IMR-90 (cell line): ENCODE measurements at regions not wholly inside any gene's neighbourhood (a gene's known extent, or its start where the extent isn't known, plus 50 kb on each side); places are given as distances from the start of the nearest gene placed in this dataset.

ENCODE experiments used
- ATAC-seq: fragments of 200-7000 bp; cut with Tn5 transposase; 2 replicates; pipeline ENCODE4 v1.9.1; 2020; ENCODE audit warnings: low read depth, mild to moderate bottlenecking, moderate library complexity
- BruUV-seq: library from RNA; stranded (reverse); fragments of 400-500 nt; replicated peaks from 2 replicates; lab custom pipeline; 2021; lab: Mats Ljungman, UMichigan
- CTCF ChIA-PET: fragments of 300-600 bp; formaldehyde crosslinking; extraction: SDS; loops from one replicate; lab custom pipeline; 2021; ENCODE audit warnings: antibody characterized with exemption; lab: Yijun Ruan, JAX
- POLR2A ChIA-PET: fragments of 300-600 bp; sonication (Branson Sonifier 250); formaldehyde crosslinking; loops from one replicate; lab custom pipeline; 2022; ENCODE audit warnings: antibody characterized with exemption; ENCODE audit not compliant: unreplicated experiment; lab: Charles Lee
- DNase-seq: peaks from one replicate; pipeline ENCODE4 v3.0.0; 2013
- H2AFZ ChIP-seq: replicated peaks from 2 replicates; pipeline ENCODE3; 2013; ENCODE audit warnings: low read length, mild to moderate bottlenecking; ENCODE audit not compliant: poor library complexity
- H2AK5ac ChIP-seq: 2 replicates; pipeline ENCODE4 v1.6.1; 2013; ENCODE audit warnings: low read depth, low read length, inconsistent platforms
- H2AK9ac ChIP-seq: replicated peaks from 2 replicates; pipeline ENCODE3; 2013; ENCODE audit warnings: mild to moderate bottlenecking, low read depth, low read length, moderate library complexity; ENCODE audit not compliant: poor library complexity
- H2BK120ac ChIP-seq: 2 replicates; pipeline ENCODE4 v1.6.1; 2013; ENCODE audit warnings: low read depth, low read length, inconsistent platforms
- H2BK15ac ChIP-seq: 3 replicates; pipeline ENCODE4 v1.6.1; 2013; ENCODE audit warnings: low read depth, low read length, inconsistent platforms
- H2BK20ac ChIP-seq: 2 replicates; pipeline ENCODE4 v1.6.1; 2013; ENCODE audit warnings: low read depth, mild to moderate bottlenecking, inconsistent platforms, low read length, moderate library complexity
- H2BK5ac ChIP-seq: 2 replicates; pipeline ENCODE4 v1.6.1; 2013; ENCODE audit warnings: mild to moderate bottlenecking, low read depth, low read length, inconsistent platforms; ENCODE audit not compliant: poor library complexity, severe bottlenecking
- H3K14ac ChIP-seq: replicated peaks from 2 replicates; pipeline ENCODE4 v1.6.1; 2013; ENCODE audit warnings: low read depth, low read length, inconsistent platforms
- H3K18ac ChIP-seq: 2 replicates; pipeline ENCODE4 v1.6.1; 2013; ENCODE audit warnings: low read depth, low read length, control low read depth
- H3K23ac ChIP-seq: 2 replicates; pipeline ENCODE4 v1.6.1; 2013; ENCODE audit warnings: low read depth, low read length, inconsistent platforms
- H3K27ac ChIP-seq: 2 replicates; pipeline ENCODE4 v1.5.1; 2013; ENCODE audit warnings: mild to moderate bottlenecking, control low read depth, low read length; ENCODE audit not compliant: insufficient read depth
- H3K27me3 ChIP-seq: 2 replicates; pipeline ENCODE4 v1.6.1; 2013; ENCODE audit warnings: low read length; ENCODE audit not compliant: control insufficient read depth, insufficient read depth
- H3K36me3 ChIP-seq: 2 replicates; pipeline ENCODE4 v1.6.1; 2013; ENCODE audit warnings: low read length, mixed read lengths; ENCODE audit not compliant: control insufficient read depth, insufficient read depth
- H3K4ac ChIP-seq: 2 replicates; pipeline ENCODE4 v1.6.1; 2013; ENCODE audit warnings: low read depth, low read length, inconsistent platforms
- H3K4me1 ChIP-seq: 2 replicates; pipeline ENCODE4 v1.6.1; 2013; ENCODE audit warnings: low read length, mixed read lengths; ENCODE audit not compliant: control insufficient read depth, insufficient read depth
- H3K4me2 ChIP-seq: 2 replicates; pipeline ENCODE4 v1.6.1; 2013; ENCODE audit warnings: low read depth, mild to moderate bottlenecking, control low read depth, low read length, moderate library complexity
- H3K4me3 ChIP-seq: 2 replicates; pipeline ENCODE4 v1.5.1; 2013; ENCODE audit warnings: low read depth, mild to moderate bottlenecking, control low read depth, low read length, moderate library complexity; ENCODE audit not compliant: insufficient read depth
- H3K56ac ChIP-seq: 2 replicates; pipeline ENCODE4 v1.6.1; 2013; ENCODE audit warnings: low read length, inconsistent platforms; ENCODE audit not compliant: insufficient read depth; ENCODE audit errors: extremely low read depth
- H3K79me1 ChIP-seq, 2 experiments: 2 replicates each; pipeline ENCODE4 v1.6.1; 2013; ENCODE audit warnings: low read length in 2 of 2, inconsistent platforms in 1 of 2, low read depth in 1 of 2
- H3K9ac ChIP-seq: 2 replicates; pipeline ENCODE4 v1.6.1; 2013; ENCODE audit warnings: low read depth, low read length, control low read depth
- H3K9me1 ChIP-seq: 2 replicates; pipeline ENCODE4 v1.6.1; 2013; ENCODE audit warnings: low read length, inconsistent platforms; ENCODE audit not compliant: insufficient read depth
- H3K9me3 ChIP-seq: 2 replicates; pipeline ENCODE4 v1.6.1; 2013; ENCODE audit warnings: low read length; ENCODE audit not compliant: control insufficient read depth, insufficient read depth
- H4K20me1 ChIP-seq: 2 replicates; pipeline ENCODE4 v1.6.1; 2013; ENCODE audit warnings: low read length, inconsistent platforms; ENCODE audit not compliant: insufficient read depth
- H4K5ac ChIP-seq: 2 replicates; pipeline ENCODE4 v1.6.1; 2013; ENCODE audit warnings: mild to moderate bottlenecking, low read depth, low read length, control low read depth
- H4K8ac ChIP-seq, 2 experiments: 2 replicates each; pipeline ENCODE4 v1.6.1; 2013; ENCODE audit warnings: low read depth in 2 of 2, low read length in 2 of 2, control low read depth in 1 of 2, inconsistent platforms in 1 of 2
- H4K91ac ChIP-seq: 2 replicates; pipeline ENCODE4 v1.6.1; 2013; ENCODE audit warnings: low read depth, low read length, inconsistent platforms; ENCODE audit not compliant: insufficient read depth
- BHLHE40 ChIP-seq: fragments of 150-350 bp; IDR thresholded peaks from 2 replicates; pipeline ENCODE4 v1.6.1; 2016; ENCODE audit warnings: mild to moderate bottlenecking, low read depth, low read length
- CEBPB ChIP-seq: IDR thresholded peaks from 2 replicates; pipeline ENCODE4 v1.6.1; 2012; ENCODE audit warnings: low read depth, low read length, improper control_type of control experiment
- CHD1 ChIP-seq: IDR thresholded peaks from 2 replicates; pipeline ENCODE4 v1.6.1; 2012; ENCODE audit warnings: low read depth, low read length, improper control_type of control experiment
- FOS ChIP-seq: fragments of 150-350 bp; IDR thresholded peaks from 2 replicates; pipeline ENCODE4 v1.6.1; 2016; ENCODE audit warnings: low read depth, low read length
- MAFK ChIP-seq: IDR thresholded peaks from 2 replicates; pipeline ENCODE4 v1.6.1; 2012; ENCODE audit warnings: low read depth, low read length, improper control_type of control experiment
- MAZ ChIP-seq: IDR thresholded peaks from 2 replicates; pipeline ENCODE4 v1.6.1; 2012; ENCODE audit warnings: low read depth, mild to moderate bottlenecking, low read length, improper control_type of control experiment, moderate library complexity, borderline replicate concordance
- MXI1 ChIP-seq: IDR thresholded peaks from 2 replicates; pipeline ENCODE4 v1.6.1; 2012; ENCODE audit warnings: low read depth, mild to moderate bottlenecking, low read length, moderate library complexity, borderline replicate concordance
- NFE2L2 ChIP-seq: fragments of 150-350 bp; IDR thresholded peaks from 2 replicates; pipeline ENCODE4 v1.6.1; 2016; ENCODE audit warnings: low read depth, mild to moderate bottlenecking, low read length
- POLR2A ChIP-seq: IDR thresholded peaks from 2 replicates; pipeline ENCODE4 v1.6.1; 2012; ENCODE audit warnings: mild to moderate bottlenecking, low read depth, low read length
- RAD21 ChIP-seq: IDR thresholded peaks from 2 replicates; pipeline ENCODE4 v1.6.1; 2012; ENCODE audit warnings: low read length, improper control_type of control experiment
- RCOR1 ChIP-seq: IDR thresholded peaks from 2 replicates; pipeline ENCODE4 v1.6.1; 2012; ENCODE audit warnings: mild to moderate bottlenecking, low read length, improper control_type of control experiment; ENCODE audit not compliant: insufficient replicate concordance
- RFX5 ChIP-seq: IDR thresholded peaks from 2 replicates; pipeline ENCODE4 v1.8.0; 2012; ENCODE audit warnings: low read depth, mild to moderate bottlenecking, low read length, moderate library complexity
- SMC3 ChIP-seq: fragments of 150-350 bp; IDR thresholded peaks from 2 replicates; pipeline ENCODE4 v1.6.1; 2016; ENCODE audit warnings: low read depth, mild to moderate bottlenecking, antibody characterized with exemption, low read length, moderate library complexity
- WGBS, 2 experiments: methylation state at CpG; one replicate each; pipeline versions ENCODE4 v1.1.5 to v1.1.7; 2013; ENCODE audit warnings: missing lambda C conversion rate in 2 of 2; ENCODE audit not compliant: insufficient read length in 1 of 2; ENCODE audit errors: extremely low coverage in 2 of 2; 5-methylcytosine and 5-hydroxymethylcytosine counted together
- dilution Hi-C: fragments of 300-500 bp; cut with HindIII; formaldehyde crosslinking; loops from one replicate; pipeline ENCODE4 v1.14.3; 2018; ENCODE audit warnings: low sequenced_read_pairs; ENCODE audit not compliant: unreplicated experiment
- in situ Hi-C: fragments of 300-500 bp; cut with MboI; formaldehyde crosslinking; loops from 3 replicates; pipeline ENCODE4 v1.14.3; 2019; ENCODE audit warnings: low sequenced_read_pairs, inconsistent platforms, mixed read lengths
- intact Hi-C: fragments of 100-400 bp; cut with micrococcal nuclease; formaldehyde crosslinking; loops from 2 replicates; pipeline ENCODE4 v1.10.0; 2022
- TF ChIP-seq, protein P1 (sequence below): conservative IDR thresholded peaks from 2 replicates; pipeline ENCODE4 v1.5.1; 2012; ENCODE audit warnings: mild to moderate bottlenecking, low read depth, low read length, improper control_type of control experiment
- TF ChIP-seq, protein P2 (sequence below): fragments of 150-350 bp; IDR thresholded peaks from 2 replicates; pipeline ENCODE4 v1.6.1; 2017; ENCODE audit warnings: mild to moderate bottlenecking, antibody characterized with exemption, low read length, low read depth
- TF ChIP-seq, protein P3 (sequence below): fragments of 150-350 bp; IDR thresholded peaks from 2 replicates; pipeline ENCODE4 v1.6.1; 2016; ENCODE audit warnings: low read depth, mild to moderate bottlenecking, low read length, moderate library complexity, borderline replicate concordance

DNA sequence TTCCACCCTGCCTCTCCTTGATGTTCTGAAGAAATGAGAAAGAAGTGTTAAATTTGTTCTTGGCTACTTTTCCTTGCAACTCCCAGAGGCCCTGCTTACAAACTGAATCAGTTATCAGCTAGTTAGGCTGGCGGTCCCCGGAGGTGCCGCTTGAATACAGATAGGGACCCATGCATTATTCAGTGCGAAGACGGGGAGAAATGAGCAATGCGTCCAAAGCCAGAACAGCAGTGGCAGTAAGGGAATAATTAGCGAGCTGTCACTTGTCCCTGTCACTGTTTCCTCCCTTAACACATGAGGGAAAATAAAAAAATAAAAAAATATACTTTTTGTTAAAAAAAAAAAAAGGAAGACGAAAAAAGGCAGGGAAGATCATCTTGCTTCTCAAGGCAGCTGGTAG is 528.1 kb downstream of the MN1 start:
- in situ Hi-C loops = no loop called here
- Histone ChIP-seq H3K79me1 (no peaks in the 10 kb centered on the region), H3K14ac (no peak overlapping the region), H3K9ac (no peak overlapping the region), H3K56ac (no peak overlapping the region), H2BK15ac (no peak overlapping the region), H4K5ac (no peak overlapping the region), H3K36me3 (no peaks in the 10 kb centered on the region), H4K20me1 (no peaks in the 10 kb centered on the region), H4K91ac (no peak overlapping the region), H3K4me2 (no peak overlapping the region), H3K9me3 (peaks cover 7% of the 10 kb centered on the region), H2BK120ac (no peak overlapping the region), H2AK5ac (no peak overlapping the region), H3K4ac (no peak overlapping the region), H3K27ac (no peak overlapping the region), H2BK20ac (no peak overlapping the region), H3K4me3 (no peak overlapping the region), H2AK9ac (no peak overlapping the region), H3K4me1 (no peaks in the 10 kb centered on the region), H4K8ac (no peak overlapping the region), H3K9me1 (no peaks in the 10 kb centered on the region), H3K23ac (no peak overlapping the region), H2BK5ac (no peak overlapping the region), H3K18ac (no peak overlapping the region), H3K27me3 (peaks cover 47% of the 10 kb centered on the region), H2AFZ (no peak overlapping the region)
- intact Hi-C loops = no loop called here
- ChIA-PET CTCF (no interaction called here), POLR2A (no interaction called here)
- no peak for TF ChIP-seq MXI1
- TF ChIP-seq NFE2L2 = no peak
- TF ChIP-seq FOS = no peak
- no peak for TF ChIP-seq MAZ
- no peak for TF ChIP-seq POLR2A
- no peak for TF ChIP-seq CEBPB
- TF ChIP-seq, protein P1, sequence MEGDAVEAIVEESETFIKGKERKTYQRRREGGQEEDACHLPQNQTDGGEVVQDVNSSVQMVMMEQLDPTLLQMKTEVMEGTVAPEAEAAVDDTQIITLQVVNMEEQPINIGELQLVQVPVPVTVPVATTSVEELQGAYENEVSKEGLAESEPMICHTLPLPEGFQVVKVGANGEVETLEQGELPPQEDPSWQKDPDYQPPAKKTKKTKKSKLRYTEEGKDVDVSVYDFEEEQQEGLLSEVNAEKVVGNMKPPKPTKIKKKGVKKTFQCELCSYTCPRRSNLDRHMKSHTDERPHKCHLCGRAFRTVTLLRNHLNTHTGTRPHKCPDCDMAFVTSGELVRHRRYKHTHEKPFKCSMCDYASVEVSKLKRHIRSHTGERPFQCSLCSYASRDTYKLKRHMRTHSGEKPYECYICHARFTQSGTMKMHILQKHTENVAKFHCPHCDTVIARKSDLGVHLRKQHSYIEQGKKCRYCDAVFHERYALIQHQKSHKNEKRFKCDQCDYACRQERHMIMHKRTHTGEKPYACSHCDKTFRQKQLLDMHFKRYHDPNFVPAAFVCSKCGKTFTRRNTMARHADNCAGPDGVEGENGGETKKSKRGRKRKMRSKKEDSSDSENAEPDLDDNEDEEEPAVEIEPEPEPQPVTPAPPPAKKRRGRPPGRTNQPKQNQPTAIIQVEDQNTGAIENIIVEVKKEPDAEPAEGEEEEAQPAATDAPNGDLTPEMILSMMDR = no peak
- no peak for TF ChIP-seq MAFK
- TF ChIP-seq, protein P2, sequence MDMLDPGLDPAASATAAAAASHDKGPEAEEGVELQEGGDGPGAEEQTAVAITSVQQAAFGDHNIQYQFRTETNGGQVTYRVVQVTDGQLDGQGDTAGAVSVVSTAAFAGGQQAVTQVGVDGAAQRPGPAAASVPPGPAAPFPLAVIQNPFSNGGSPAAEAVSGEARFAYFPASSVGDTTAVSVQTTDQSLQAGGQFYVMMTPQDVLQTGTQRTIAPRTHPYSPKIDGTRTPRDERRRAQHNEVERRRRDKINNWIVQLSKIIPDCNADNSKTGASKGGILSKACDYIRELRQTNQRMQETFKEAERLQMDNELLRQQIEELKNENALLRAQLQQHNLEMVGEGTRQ = no peak
- TF ChIP-seq RFX5 = no peak
- TF ChIP-seq, protein P3, sequence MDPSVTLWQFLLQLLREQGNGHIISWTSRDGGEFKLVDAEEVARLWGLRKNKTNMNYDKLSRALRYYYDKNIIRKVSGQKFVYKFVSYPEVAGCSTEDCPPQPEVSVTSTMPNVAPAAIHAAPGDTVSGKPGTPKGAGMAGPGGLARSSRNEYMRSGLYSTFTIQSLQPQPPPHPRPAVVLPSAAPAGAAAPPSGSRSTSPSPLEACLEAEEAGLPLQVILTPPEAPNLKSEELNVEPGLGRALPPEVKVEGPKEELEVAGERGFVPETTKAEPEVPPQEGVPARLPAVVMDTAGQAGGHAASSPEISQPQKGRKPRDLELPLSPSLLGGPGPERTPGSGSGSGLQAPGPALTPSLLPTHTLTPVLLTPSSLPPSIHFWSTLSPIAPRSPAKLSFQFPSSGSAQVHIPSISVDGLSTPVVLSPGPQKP = no peak
- TF ChIP-seq RAD21 = no peak
- TF ChIP-seq SMC3 = no peak
- no peak for TF ChIP-seq RCOR1
- no peak for TF ChIP-seq BHLHE40
- TF ChIP-seq CHD1 = no peak
- DNase-seq (no peak), ATAC-seq (no peak)
- no TSS peak for BruUV-seq
- WGBS, 2 experiments = no CpG with 5 or more reads among the region's 8 CpGs
- dilution Hi-C loops = no loop called here
